ENCODE measurements at regions not wholly inside any gene's neighbourhood (a gene's known extent, or its start where the extent isn't known, plus 50 kb on each side); places are given as distances from the start of the nearest gene placed in this dataset.

GRCh38 chr3:59407425-59407824, 357.6 kb upstream of the CFAP20DC start:
- TF ChIP-seq CTCF (IDR thresholded peaks at IDR 0.05; ENCODE audit: low read length) (no peak), EZH2 (optimal IDR thresholded peaks at IDR 0.05; ENCODE audit: low read depth, low read length) (no peak)

Data from MM.1S (cell line).